CD14-positive monocyte (primary cell): ENCODE measurements at regions not wholly inside any gene's neighbourhood (a gene's known extent, or its start where the extent isn't known, plus 50 kb on each side); places are given as distances from the start of the nearest gene placed in this dataset.
"Not testable (repeated sequence)": the region's sequence is repeated elsewhere in the genome, so short reads cannot be mapped to it uniquely, and the experiment has no call there.

Experiments
- DNase-seq, 3 donors: peaks; one replicate each; pipeline ENCODE4 v3.0.0-alpha.2; 2011 to 2022
- H2AFZ ChIP-seq: 2 replicates; pipeline ENCODE4 v1.6.0; 2012; ENCODE audit warnings: mild to moderate bottlenecking, low read depth, low read length, inconsistent platforms; ENCODE audit not compliant: insufficient read depth, poor library complexity, severe bottlenecking
- H3K27ac ChIP-seq, 2 donors: 1 replicate in 1 of 2; 2 replicates in 1 of 2; pipeline ENCODE4 v1.5.1; 2012 to 2013; ENCODE audit warnings: low read length in 2 of 2, control low read depth in 1 of 2, inconsistent platforms in 1 of 2, low read depth in 1 of 2, mild to moderate bottlenecking in 1 of 2
- H3K27me3 ChIP-seq, 2 donors: one replicate each; pipeline versions ENCODE4 v1.6.0 to v1.6.1; 2011 to 2013; ENCODE audit warnings: low read length in 2 of 2; ENCODE audit not compliant: control insufficient read depth in 2 of 2, insufficient read depth in 2 of 2
- H3K36me3 ChIP-seq, 2 donors: replicated peaks in 1 of 2; 1 replicate in 1 of 2; 2 replicates in 1 of 2; pipeline versions ENCODE4 v1.5.1 to v1.6.1; 2012 to 2013; ENCODE audit warnings: low read length in 2 of 2, control low read depth in 1 of 2, inconsistent platforms in 1 of 2, mild to moderate bottlenecking in 1 of 2; ENCODE audit not compliant: insufficient read depth in 2 of 2, control insufficient read depth in 1 of 2
- H3K4me1 ChIP-seq, 2 donors: 1 replicate in 1 of 2; 2 replicates in 1 of 2; pipeline versions ENCODE4 v1.5.1 to v1.6.1; 2012 to 2013; ENCODE audit warnings: low read length in 2 of 2, control low read depth in 1 of 2, inconsistent platforms in 1 of 2, mild to moderate bottlenecking in 1 of 2, moderate library complexity in 1 of 2; ENCODE audit not compliant: insufficient read depth in 2 of 2, control insufficient read depth in 1 of 2
- H3K4me2 ChIP-seq: replicated peaks from 2 replicates; pipeline ENCODE3; 2012; ENCODE audit warnings: low read length, moderate library complexity, mild to moderate bottlenecking; ENCODE audit not compliant: poor library complexity, severe bottlenecking; ENCODE audit errors: extremely low read depth
- H3K4me3 ChIP-seq, 3 experiments: fragments of 200-600 bp in 1 of 3; sonication (generic) in 1 of 3; replicated peaks in 1 of 3; 1 replicate in 2 of 3; 2 replicates in 1 of 3; pipeline ENCODE4 v1.5.1; 2011 to 2013; ENCODE audit warnings: low read length in 3 of 3, mild to moderate bottlenecking in 3 of 3, control low read depth in 2 of 3, low read depth in 2 of 3, inconsistent platforms in 1 of 3, moderate library complexity in 1 of 3
- H3K79me2 ChIP-seq: 2 replicates; pipeline ENCODE4 v1.6.0; 2012; ENCODE audit warnings: mild to moderate bottlenecking, control low read depth, inconsistent platforms, low read length, moderate library complexity; ENCODE audit not compliant: insufficient read depth
- H3K9ac ChIP-seq: 2 replicates; pipeline ENCODE4 v1.6.0; 2017; ENCODE audit warnings: low read length, mild to moderate bottlenecking; ENCODE audit not compliant: insufficient read depth, poor library complexity, severe bottlenecking
- H3K9me3 ChIP-seq, 2 donors: replicated peaks in 1 of 2; 1 replicate in 1 of 2; 2 replicates in 1 of 2; pipeline versions ENCODE4 v1.5.1 to v1.6.1; 2012 to 2013; ENCODE audit warnings: low read length in 2 of 2, control low read depth in 1 of 2; ENCODE audit not compliant: control insufficient read depth in 1 of 2, insufficient read depth in 1 of 2
- H4K20me1 ChIP-seq: 2 replicates; pipeline ENCODE4 v1.6.0; 2012; ENCODE audit warnings: mild to moderate bottlenecking, low read length, control low read depth, moderate library complexity; ENCODE audit not compliant: insufficient read depth
- H3K27ac Mint-ChIP-seq, 7 donors: one replicate each; pipeline ENCODE4 v1.8.0; 2020; ENCODE audit warnings: mild to moderate bottlenecking in 7 of 7, mixed read lengths in 7 of 7, moderate library complexity in 6 of 7, inconsistent platforms in 2 of 7
- H3K27me3 Mint-ChIP-seq, 3 donors: one replicate each; pipeline ENCODE4 v1.8.0; 2021 to 2022; ENCODE audit warnings: low read depth in 3 of 3, mild to moderate bottlenecking in 3 of 3, mixed read lengths in 3 of 3, moderate library complexity in 3 of 3, inconsistent platforms in 1 of 3
- H3K36me3 Mint-ChIP-seq, 2 donors: one replicate each; pipeline ENCODE4 v1.8.0; 2020; ENCODE audit warnings: mixed read lengths in 2 of 2, inconsistent platforms in 1 of 2, mild to moderate bottlenecking in 1 of 2
- H3K4me1 Mint-ChIP-seq: one replicate; pipeline ENCODE4 v1.8.0; 2020; ENCODE audit warnings: mild to moderate bottlenecking, mixed read lengths
- H3K4me3 Mint-ChIP-seq, 2 donors: one replicate each; pipeline ENCODE4 v1.8.0; 2020; ENCODE audit warnings: mild to moderate bottlenecking in 2 of 2, mixed read lengths in 2 of 2, moderate library complexity in 1 of 2
- H3K9me3 Mint-ChIP-seq, 7 donors: one replicate each; pipeline ENCODE4 v1.8.0; 2020 to 2022; ENCODE audit warnings: mixed read lengths in 7 of 7, mild to moderate bottlenecking in 6 of 7, moderate library complexity in 6 of 7, inconsistent platforms in 2 of 7
- CTCF ChIP-seq: fragments of 200-600 bp; IDR thresholded peaks from one replicate; pipeline ENCODE4 v1.8.0; 2022; ENCODE audit warnings: antibody characterized with exemption, mild to moderate bottlenecking
- WGBS: methylation state at CpG from one replicate; pipeline ENCODE4 v1.1.5; 2013; ENCODE audit warnings: missing lambda C conversion rate; ENCODE audit not compliant: insufficient coverage; 5-methylcytosine and 5-hydroxymethylcytosine counted together
- intact Hi-C, 2 donors: fragments of 100-400 bp; cut with micrococcal nuclease; formaldehyde crosslinking; loops; one replicate each; pipeline versions ENCODE4 v1.15.0 to v1.15.1; 2023

GRCh38 chr13:26488236-26489003, 69.1 kb upstream of the WASF3 start:
- no peak for TF ChIP-seq CTCF
- Histone ChIP-seq H2AFZ (no peak overlapping the region), H3K4me3 (no peak overlapping the region), H3K79me2 (no peaks in the 10 kb centered on the region), H3K27ac (no peak overlapping the region), H3K4me2 (no peak overlapping the region), H3K36me3 (no peaks in the 10 kb centered on the region), H3K9me3 (no peaks in the 10 kb centered on the region), H3K4me1 (no peaks in the 10 kb centered on the region), H4K20me1 (no peaks in the 10 kb centered on the region), H3K27me3 (no peaks in the 10 kb centered on the region), H3K9ac (no peak overlapping the region)
- Mint-ChIP-seq H3K27ac (no peak overlapping the region), H3K4me1 (no peaks in the 10 kb centered on the region), H3K4me3 (no peak overlapping the region), H3K36me3 (no peaks in the 10 kb centered on the region), H3K9me3 (no peaks in the 10 kb centered on the region), H3K27me3 (peaks cover 2 to 6% (median 2%) of the 10 kb centered on the region in 3 donors)
- intact Hi-C loops: loop anchor here in 1 of 2 donors (10.0 kb wide), 1 partner anchor 206 kb away; no protein-coding TSS in a partner anchor
- WGBS: 97% methylated on average over 12 of the region's 18 CpGs
- no peak for DNase-seq

- H3K27me3 ChIP-seq, H3K9ac ChIP-seq, H3K9me3 Mint-ChIP-seq, H4K20me1 ChIP-seq, H2AFZ ChIP-seq, H3K4me1 ChIP-seq, H3K9me3 ChIP-seq, H3K36me3 Mint-ChIP-seq, H3K4me3 ChIP-seq, H3K27ac ChIP-seq, H3K4me3 Mint-ChIP-seq, intact Hi-C loops, H3K4me2 ChIP-seq, DNase-seq, H3K36me3 ChIP-seq, H3K27ac Mint-ChIP-seq, H3K27me3 Mint-ChIP-seq, H3K79me2 ChIP-seq, H3K4me1 Mint-ChIP-seq: not testable (repeated sequence)
- WGBS: 99% methylated on average over 5 of the region's 5 CpGs
Measured at GRCh38 chr13:26492301-26492700, 65.2 kb upstream of the WASF3 start.
